NB4 (cell line): ENCODE measurements at regions not wholly inside any gene's neighbourhood (a gene's known extent, or its start where the extent isn't known, plus 50 kb on each side); places are given as distances from the start of the nearest gene placed in this dataset.

ENCODE experiments used
- DNase-seq: peaks from one replicate; pipeline ENCODE4 v3.0.0; 2010; ENCODE audit warnings: low read depth
- H3K4me3 ChIP-seq: one replicate; pipeline ENCODE4 v1.5.1; 2011; ENCODE audit warnings: mild to moderate bottlenecking, low read depth, low read length, moderate library complexity
- CTCF ChIP-seq: IDR thresholded peaks from one replicate; pipeline ENCODE4 v1.5.1; 2012; ENCODE audit warnings: low read depth, low read length
- MAX ChIP-seq: IDR thresholded peaks from 2 replicates; pipeline ENCODE4 v1.6.1; 2011; ENCODE audit warnings: low read depth, low read length
- MYC ChIP-seq: IDR thresholded peaks from 2 replicates; pipeline ENCODE4 v1.6.1; 2011; ENCODE audit warnings: low read depth, low read length
- POLR2A ChIP-seq: IDR thresholded peaks from 2 replicates; pipeline ENCODE4 v1.6.1; 2011; ENCODE audit warnings: mild to moderate bottlenecking; ENCODE audit not compliant: insufficient read length; ENCODE audit errors: extremely low read depth

- DNase-seq, result no peak
- TF ChIP-seq MAX, result no peak
- TF ChIP-seq POLR2A, result no peak
- TF ChIP-seq CTCF, result no peak
- no peak for TF ChIP-seq MYC
- H3K4me3 ChIP-seq, result no peak overlapping the region
Measured at GRCh38 chr5:146940295-146940694, 61.7 kb upstream of the PPP2R2B start.

- TF ChIP-seq POLR2A, result no peak
- no peak for TF ChIP-seq CTCF
- no peak for TF ChIP-seq MAX
- TF ChIP-seq MYC, result no peak
- no peak for DNase-seq
- no peak overlapping the region for H3K4me3 ChIP-seq
Measured at GRCh38 chr5:146944019-146944418, 65.5 kb upstream of the PPP2R2B start.

- TF ChIP-seq MAX (no peak), POLR2A (no peak), CTCF (no peak), MYC (no peak)
- H3K4me3 ChIP-seq, result no peak overlapping the region
- no peak for DNase-seq
Measured at GRCh38 chr5:146944764-146945616, 66.4 kb upstream of the PPP2R2B start.

GRCh38 chr5:146945617-146946084, 67.1 kb upstream of the PPP2R2B start:
- no peak overlapping the region for H3K4me3 ChIP-seq
- no peak for DNase-seq
- TF ChIP-seq MAX, result no peak
- no peak for TF ChIP-seq CTCF
- TF ChIP-seq MYC, result no peak
- TF ChIP-seq POLR2A, result no peak

- H3K4me3 ChIP-seq, result no peak overlapping the region
- peak; percentile 45 for DNase-seq
- peak; percentile 85 for TF ChIP-seq MAX
- TF ChIP-seq POLR2A, result no peak
- peak; percentile 20 for TF ChIP-seq CTCF
Measured at GRCh38 chr5:146947181-146947941, 68.8 kb upstream of the PPP2R2B start.
